K562 (cell line): ENCODE measurements at regions not wholly inside any gene's neighbourhood (a gene's known extent, or its start where the extent isn't known, plus 50 kb on each side); places are given as distances from the start of the nearest gene placed in this dataset.

Experiments
- ATAC-seq: fragments of 200-7000 bp; cut with Tn5 transposase; 3 replicates; pipeline ENCODE4 v1.9.1; 2020; ENCODE audit warnings: moderate library complexity
- BruUV-seq: library from RNA; stranded (reverse); fragments of 400-500 nt; replicated peaks from 2 replicates; lab custom pipeline; 2021; lab: Mats Ljungman, UMichigan
- CTCF ChIA-PET: fragments of 300-600 bp; formaldehyde crosslinking; extraction: SDS; loops from one replicate; lab custom pipeline; 2021; ENCODE audit warnings: low intra/inter-chr PET ratio; lab: Yijun Ruan, JAX
- POLR2A ChIA-PET: fragments of 300-600, 350-650 bp; sonication (Branson Sonifier 250); formaldehyde crosslinking; extraction: SDS; loops from one replicate; lab custom pipeline; 2021; ENCODE audit warnings: antibody characterized with exemption, inconsistent platforms; lab: Yijun Ruan, JAX
- DNase-seq, 4 experiments: peaks; one replicate each; pipeline versions ENCODE4 v3.0.0 to v3.0.0-alpha.2; 2011 to 2018; ENCODE audit warnings: low spot score in 3 of 4, mixed read lengths in 3 of 4; ENCODE audit errors: extremely low read depth in 1 of 4
- FAIRE-seq: peaks from 2 replicates; lab custom pipeline; 2011; peaks lifted over from hg19 to GRCh38; lab: Jason Lieb, UNC
- H2AFZ ChIP-seq: 2 replicates; pipeline ENCODE4 v1.6.0; 2011; ENCODE audit warnings: low read depth, low read length, control low read depth, inconsistent platforms
- H3K27ac ChIP-seq: fragments of 200-600 bp; 3 replicates; pipeline ENCODE4 v1.8.0; 2011; ENCODE audit warnings: low read depth, mild to moderate bottlenecking, control low read depth, inconsistent platforms, low read length, moderate library complexity, mixed read lengths; ENCODE audit errors: extremely low read depth
- H3K27me3 ChIP-seq, 2 experiments: fragments of 300-600 bp in 1 of 2; 2 replicates in 1 of 2; 3 replicates in 1 of 2; pipeline versions ENCODE4 v1.6.0 to v1.8.0; 2011; ENCODE audit warnings: inconsistent platforms in 2 of 2, low read length in 2 of 2, mild to moderate bottlenecking in 1 of 2, mixed read lengths in 1 of 2, moderate library complexity in 1 of 2; ENCODE audit not compliant: control insufficient read depth in 2 of 2, insufficient read depth in 2 of 2
- H3K36me3 ChIP-seq: fragments of 300-600 bp; 3 replicates; pipeline ENCODE4 v1.8.0; 2011; ENCODE audit warnings: mild to moderate bottlenecking, low read length, inconsistent platforms; ENCODE audit not compliant: control insufficient read depth, insufficient read depth
- H3K4me1 ChIP-seq, 2 experiments: fragments of 200-600 bp in 1 of 2; replicated peaks in 1 of 2; 2 replicates in 1 of 2; 3 replicates in 1 of 2; pipeline versions ENCODE4 v1.5.1 to v1.8.0; 2011; ENCODE audit warnings: inconsistent platforms in 2 of 2, low read length in 2 of 2, mild to moderate bottlenecking in 1 of 2, mixed read lengths in 1 of 2, moderate library complexity in 1 of 2; ENCODE audit not compliant: control insufficient read depth in 2 of 2, insufficient read depth in 2 of 2
- H3K4me2 ChIP-seq: 2 replicates; pipeline ENCODE4 v1.6.1; 2011; ENCODE audit warnings: low read length, control low read depth, inconsistent platforms, mixed read lengths; ENCODE audit not compliant: insufficient read depth
- H3K4me3 ChIP-seq: fragments of 200-600 bp; sonication (generic), shearing (Covaris generic); 2 replicates; pipeline ENCODE4 v1.5.1; 2016; ENCODE audit warnings: control low read depth, inconsistent platforms
- H3K79me2 ChIP-seq: fragments of 200-600 bp; 3 replicates; pipeline ENCODE4 v1.8.0; 2011; ENCODE audit warnings: low read length, inconsistent platforms; ENCODE audit not compliant: control insufficient read depth, insufficient read depth
- H3K9ac ChIP-seq, 2 experiments: 2 replicates each; pipeline versions ENCODE4 v1.6.0 to v1.6.1; 2011; ENCODE audit warnings: low read depth in 2 of 2, low read length in 2 of 2, control low read depth in 1 of 2, inconsistent platforms in 1 of 2, mild to moderate bottlenecking in 1 of 2, mixed read lengths in 1 of 2; ENCODE audit not compliant: insufficient read depth in 1 of 2
- H3K9me1 ChIP-seq: one replicate; pipeline ENCODE4 v1.6.0; 2011; ENCODE audit warnings: inconsistent platforms, mild to moderate bottlenecking, low read length, moderate library complexity; ENCODE audit not compliant: control insufficient read depth, insufficient read depth
- H3K9me3 ChIP-seq: replicated peaks from 2 replicates; pipeline ENCODE4 v1.5.1; 2011; ENCODE audit warnings: low read depth, low read length, inconsistent platforms; ENCODE audit not compliant: control insufficient read depth, insufficient read depth
- H4K20me1 ChIP-seq: replicated peaks from 2 replicates; pipeline ENCODE4 v1.6.1; 2011; ENCODE audit warnings: low read length, inconsistent platforms, mixed read lengths; ENCODE audit not compliant: control insufficient read depth, insufficient read depth
- HDAC3 ChIP-seq: fragments of 450-650 bp; IDR thresholded peaks from 2 replicates; pipeline ENCODE4 v1.6.1; 2018; ENCODE audit warnings: borderline replicate concordance, mild to moderate bottlenecking, moderate library complexity; ENCODE audit not compliant: partially characterized antibody
- NBN ChIP-seq: fragments of 450-650 bp; IDR thresholded peaks from 2 replicates; pipeline ENCODE4 v1.6.1; 2016; ENCODE audit warnings: low read depth, mild to moderate bottlenecking
- POLR2B ChIP-seq: fragments of 450-650 bp; IDR thresholded peaks from 2 replicates; pipeline ENCODE4 v1.6.1; 2018; ENCODE audit warnings: low read depth; ENCODE audit not compliant: partially characterized antibody
- SMARCB1 ChIP-seq: IDR thresholded peaks from 2 replicates; pipeline ENCODE4 v1.6.1; 2011; ENCODE audit warnings: improper control_type of control experiment, low read depth; ENCODE audit not compliant: insufficient read length
- ZBTB7A ChIP-seq: IDR thresholded peaks from 2 replicates; pipeline ENCODE4 v1.6.1; 2011; ENCODE audit warnings: low read depth, mild to moderate bottlenecking, low read length, moderate library complexity, borderline replicate concordance; ENCODE audit not compliant: control insufficient read depth
- ZNF780A ChIP-seq: fragments of 250-450 bp; sonication (Bioruptor Pico); IDR thresholded peaks from 2 replicates; pipeline ENCODE4 v1.5.0; 2021; ENCODE audit warnings: mild to moderate bottlenecking
- WGBS: fragments of 100-300 bp; shearing (Covaris generic); methylation state at CpG from one replicate; pipeline ENCODE4 v1.1.6; 2016; ENCODE audit warnings: low coverage, mixed read lengths; ENCODE audit not compliant: insufficient coverage; ENCODE audit errors: missing lambda C conversion rate; 5-methylcytosine and 5-hydroxymethylcytosine counted together
- in situ Hi-C: fragments of 300-500 bp; cut with MboI; formaldehyde crosslinking; loops from 4 replicates; pipeline ENCODE4 v1.15.0; 2018; ENCODE audit warnings: inconsistent platforms, mixed read lengths
- intact Hi-C: fragments of 100-400 bp; cut with micrococcal nuclease; formaldehyde crosslinking; loops from 2 replicates; pipeline ENCODE4 v1.14.2; 2022
- TF ChIP-seq, protein P1 (sequence below), 2 experiments: fragments of 150-350 bp in 1 of 2; IDR thresholded peaks; 2 replicates each; pipeline ENCODE4 v1.6.1; 2012 to 2016; ENCODE audit warnings: low read depth in 2 of 2, low read length in 2 of 2, mild to moderate bottlenecking in 1 of 2, moderate library complexity in 1 of 2
- TF ChIP-seq, protein P2 (sequence below): fragments of 250-450 bp; sonication (Bioruptor Pico); IDR thresholded peaks from 2 replicates; pipeline ENCODE4 v1.5.1; 2021; ENCODE audit warnings: mild to moderate bottlenecking
- TF ChIP-seq, protein P3 (sequence below): fragments of 450-650 bp; formaldehyde crosslinking; IDR thresholded peaks from 2 replicates; pipeline ENCODE4 v1.4.0; 2020; ENCODE audit warnings: mild to moderate bottlenecking, moderate library complexity
- TF ChIP-seq, protein P4 (sequence below): fragments of 250-450 bp; sonication (Bioruptor Pico); IDR thresholded peaks from 2 replicates; pipeline ENCODE4 v1.8.0; 2022; ENCODE audit warnings: moderate library complexity, mild to moderate bottlenecking, inconsistent platforms

DNA sequence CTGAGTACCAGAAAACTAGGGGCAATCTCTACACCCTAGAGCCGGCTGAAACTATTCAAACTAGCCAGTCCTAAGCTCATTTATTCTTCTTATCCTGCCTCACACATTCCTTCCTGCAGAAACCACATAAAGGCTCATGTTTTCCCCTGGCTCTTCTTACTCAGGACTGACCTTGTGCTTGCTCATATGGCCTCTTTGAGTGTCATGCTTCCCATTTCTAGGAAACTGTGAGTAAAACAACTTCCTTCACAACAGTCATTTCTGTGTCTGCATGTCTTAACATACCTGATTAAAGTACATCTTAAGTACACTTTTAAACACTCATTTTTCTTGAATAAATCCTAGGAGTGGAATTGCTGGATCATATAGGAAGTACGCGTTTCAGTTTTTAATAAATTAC lies 52.3 kb upstream of the KIAA1217 start:
- DNase-seq (no peak), FAIRE-seq (no peak), ATAC-seq (no peak)
- CTCF ChIA-PET: no interaction called here
- Histone ChIP-seq H3K79me2 (no peaks in the 10 kb centered on the region), H3K4me2 (no peak overlapping the region), H3K27me3 (no peaks in the 10 kb centered on the region), H3K36me3 (no peaks in the 10 kb centered on the region), H3K4me3 (no peak overlapping the region), H2AFZ (no peak overlapping the region), H3K9ac (no peak overlapping the region), H3K9me3 (0 out of 2 replicates have a peak, but pooled peaks cover 1% of the 10 kb centered on the region), H3K9me1 (no peaks in the 10 kb centered on the region), H3K27ac (no peak overlapping the region), H4K20me1 (no peaks in the 10 kb centered on the region), H3K4me1 (no peaks in the 10 kb centered on the region)
- POLR2A ChIA-PET: no interaction called here
- TF ChIP-seq, protein P1, sequence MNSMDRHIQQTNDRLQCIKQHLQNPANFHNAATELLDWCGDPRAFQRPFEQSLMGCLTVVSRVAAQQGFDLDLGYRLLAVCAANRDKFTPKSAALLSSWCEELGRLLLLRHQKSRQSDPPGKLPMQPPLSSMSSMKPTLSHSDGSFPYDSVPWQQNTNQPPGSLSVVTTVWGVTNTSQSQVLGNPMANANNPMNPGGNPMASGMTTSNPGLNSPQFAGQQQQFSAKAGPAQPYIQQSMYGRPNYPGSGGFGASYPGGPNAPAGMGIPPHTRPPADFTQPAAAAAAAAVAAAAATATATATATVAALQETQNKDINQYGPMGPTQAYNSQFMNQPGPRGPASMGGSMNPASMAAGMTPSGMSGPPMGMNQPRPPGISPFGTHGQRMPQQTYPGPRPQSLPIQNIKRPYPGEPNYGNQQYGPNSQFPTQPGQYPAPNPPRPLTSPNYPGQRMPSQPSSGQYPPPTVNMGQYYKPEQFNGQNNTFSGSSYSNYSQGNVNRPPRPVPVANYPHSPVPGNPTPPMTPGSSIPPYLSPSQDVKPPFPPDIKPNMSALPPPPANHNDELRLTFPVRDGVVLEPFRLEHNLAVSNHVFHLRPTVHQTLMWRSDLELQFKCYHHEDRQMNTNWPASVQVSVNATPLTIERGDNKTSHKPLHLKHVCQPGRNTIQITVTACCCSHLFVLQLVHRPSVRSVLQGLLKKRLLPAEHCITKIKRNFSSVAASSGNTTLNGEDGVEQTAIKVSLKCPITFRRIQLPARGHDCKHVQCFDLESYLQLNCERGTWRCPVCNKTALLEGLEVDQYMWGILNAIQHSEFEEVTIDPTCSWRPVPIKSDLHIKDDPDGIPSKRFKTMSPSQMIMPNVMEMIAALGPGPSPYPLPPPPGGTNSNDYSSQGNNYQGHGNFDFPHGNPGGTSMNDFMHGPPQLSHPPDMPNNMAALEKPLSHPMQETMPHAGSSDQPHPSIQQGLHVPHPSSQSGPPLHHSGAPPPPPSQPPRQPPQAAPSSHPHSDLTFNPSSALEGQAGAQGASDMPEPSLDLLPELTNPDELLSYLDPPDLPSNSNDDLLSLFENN (IDR thresholded peaks at IDR 0.05; ENCODE audit: low read depth in 2 of 2, low read length in 2 of 2): no peak
- no peak for TF ChIP-seq NBN
- TF ChIP-seq, protein P2, sequence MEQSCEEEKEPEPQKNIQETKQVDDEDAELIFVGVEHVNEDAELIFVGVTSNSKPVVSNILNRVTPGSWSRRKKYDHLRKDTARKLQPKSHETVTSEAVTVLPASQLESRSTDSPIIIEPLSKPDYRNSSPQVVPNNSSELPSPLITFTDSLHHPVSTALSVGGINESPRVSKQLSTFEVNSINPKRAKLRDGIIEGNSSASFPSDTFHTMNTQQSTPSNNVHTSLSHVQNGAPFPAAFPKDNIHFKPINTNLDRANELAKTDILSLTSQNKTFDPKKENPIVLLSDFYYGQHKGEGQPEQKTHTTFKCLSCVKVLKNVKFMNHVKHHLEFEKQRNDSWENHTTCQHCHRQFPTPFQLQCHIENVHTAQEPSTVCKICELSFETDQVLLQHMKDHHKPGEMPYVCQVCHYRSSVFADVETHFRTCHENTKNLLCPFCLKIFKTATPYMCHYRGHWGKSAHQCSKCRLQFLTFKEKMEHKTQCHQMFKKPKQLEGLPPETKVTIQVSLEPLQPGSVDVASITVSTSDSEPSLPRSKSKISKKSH (CRISPR knock-in tag): no peak
- no peak for TF ChIP-seq ZBTB7A
- TF ChIP-seq ZNF780A (CRISPR knock-in tag): no peak
- TF ChIP-seq, protein P3, sequence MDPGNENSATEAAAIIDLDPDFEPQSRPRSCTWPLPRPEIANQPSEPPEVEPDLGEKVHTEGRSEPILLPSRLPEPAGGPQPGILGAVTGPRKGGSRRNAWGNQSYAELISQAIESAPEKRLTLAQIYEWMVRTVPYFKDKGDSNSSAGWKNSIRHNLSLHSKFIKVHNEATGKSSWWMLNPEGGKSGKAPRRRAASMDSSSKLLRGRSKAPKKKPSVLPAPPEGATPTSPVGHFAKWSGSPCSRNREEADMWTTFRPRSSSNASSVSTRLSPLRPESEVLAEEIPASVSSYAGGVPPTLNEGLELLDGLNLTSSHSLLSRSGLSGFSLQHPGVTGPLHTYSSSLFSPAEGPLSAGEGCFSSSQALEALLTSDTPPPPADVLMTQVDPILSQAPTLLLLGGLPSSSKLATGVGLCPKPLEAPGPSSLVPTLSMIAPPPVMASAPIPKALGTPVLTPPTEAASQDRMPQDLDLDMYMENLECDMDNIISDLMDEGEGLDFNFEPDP (CRISPR knock-in tag): no peak
- TF ChIP-seq, protein P4, sequence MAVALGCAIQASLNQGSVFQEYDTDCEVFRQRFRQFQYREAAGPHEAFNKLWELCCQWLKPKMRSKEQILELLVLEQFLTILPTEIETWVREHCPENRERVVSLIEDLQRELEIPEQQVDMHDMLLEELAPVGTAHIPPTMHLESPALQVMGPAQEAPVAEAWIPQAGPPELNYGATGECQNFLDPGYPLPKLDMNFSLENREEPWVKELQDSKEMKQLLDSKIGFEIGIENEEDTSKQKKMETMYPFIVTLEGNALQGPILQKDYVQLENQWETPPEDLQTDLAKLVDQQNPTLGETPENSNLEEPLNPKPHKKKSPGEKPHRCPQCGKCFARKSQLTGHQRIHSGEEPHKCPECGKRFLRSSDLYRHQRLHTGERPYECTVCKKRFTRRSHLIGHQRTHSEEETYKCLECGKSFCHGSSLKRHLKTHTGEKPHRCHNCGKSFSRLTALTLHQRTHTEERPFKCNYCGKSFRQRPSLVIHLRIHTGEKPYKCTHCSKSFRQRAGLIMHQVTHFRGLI (CRISPR knock-in tag): no peak
- no peak for TF ChIP-seq HDAC3
- TF ChIP-seq POLR2B: no peak
- no peak for TF ChIP-seq SMARCB1
- 0% methylated on average over 3 of the region's 3 CpGs for WGBS
- no TSS peak for BruUV-seq
- in situ Hi-C loops: no loop called here
- intact Hi-C loops: no loop called here
